T-helper 2 cell treated with Interferon-gamma antibody and Interleukin-4, amounts not matched to agents 100 ng/mL and 5 ng/mL, for 36 hours (primary cell): ENCODE measurements at regions not wholly inside any gene's neighbourhood (a gene's known extent, or its start where the extent isn't known, plus 50 kb on each side); places are given as distances from the start of the nearest gene placed in this dataset.

Source experiments
- intact Hi-C: fragments of 100-400 bp; cut with micrococcal nuclease; formaldehyde crosslinking; loops from one replicate; pipeline ENCODE4 v1.15.1; 2023

GRCh38 chr7:106424476-106425016, 139.8 kb upstream of the NAMPT start:
- intact Hi-C loops: loop anchor here (2.0 kb wide), 2 partner anchors 78 to 140 kb away; partner anchors contain the start of gene NAMPT

- intact Hi-C loops: loop anchor here (2.0 kb wide), 2 partner anchors 77 to 139 kb away; partner anchors contain the start of gene NAMPT
These were observed 139.2 kb upstream of the NAMPT start for GRCh38 chr7:106423821-106424475.

- intact Hi-C loops: no loop called here
These were observed 138.3 kb upstream of the NAMPT start for GRCh38 chr7:106423111-106423510.

- intact Hi-C loops: no loop called here
These were observed 136.5 kb upstream of the NAMPT start for GRCh38 chr7:106421181-106421762.

DNA sequence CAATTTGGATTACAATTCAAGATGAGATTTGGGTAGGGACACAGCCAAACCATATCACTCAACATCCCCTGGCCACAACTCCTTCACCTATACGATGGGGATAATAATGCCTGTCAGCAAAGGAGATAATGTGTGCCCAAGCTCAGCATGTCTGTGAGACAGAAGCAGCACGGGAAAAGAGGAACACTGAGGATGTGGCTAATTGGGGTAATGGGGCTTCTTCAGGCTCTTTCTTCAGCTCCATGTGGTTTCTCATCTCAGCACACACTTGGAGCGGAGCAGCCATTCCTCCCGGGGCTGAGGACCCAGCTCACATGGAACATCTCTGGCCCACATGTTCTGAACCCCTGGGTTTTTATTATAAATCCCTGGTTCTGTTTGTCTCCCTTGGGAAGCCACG, 136.0 kb upstream of the NAMPT start:
- intact Hi-C loops: no loop called here

DNA sequence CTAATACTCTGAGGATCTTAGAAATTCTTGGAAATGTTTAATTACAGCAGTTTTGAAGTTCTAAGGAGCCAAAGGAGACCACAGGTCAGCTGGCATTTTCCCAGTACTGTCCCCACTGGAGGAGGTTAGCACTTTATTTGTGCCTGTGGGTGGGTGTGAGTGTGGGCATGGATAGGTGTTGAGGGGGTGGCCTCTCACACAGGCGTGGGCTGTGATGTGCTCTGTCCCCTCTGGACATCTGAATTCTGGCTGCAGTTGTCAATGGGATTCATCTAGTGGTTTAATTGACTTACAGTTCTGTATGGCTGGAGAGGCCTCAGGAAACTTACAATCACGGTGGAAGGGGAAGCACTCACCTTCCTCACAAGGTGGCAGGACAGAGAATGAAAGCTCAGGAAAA, 135.4 kb upstream of the NAMPT start:
- intact Hi-C loops: no loop called here

DNA sequence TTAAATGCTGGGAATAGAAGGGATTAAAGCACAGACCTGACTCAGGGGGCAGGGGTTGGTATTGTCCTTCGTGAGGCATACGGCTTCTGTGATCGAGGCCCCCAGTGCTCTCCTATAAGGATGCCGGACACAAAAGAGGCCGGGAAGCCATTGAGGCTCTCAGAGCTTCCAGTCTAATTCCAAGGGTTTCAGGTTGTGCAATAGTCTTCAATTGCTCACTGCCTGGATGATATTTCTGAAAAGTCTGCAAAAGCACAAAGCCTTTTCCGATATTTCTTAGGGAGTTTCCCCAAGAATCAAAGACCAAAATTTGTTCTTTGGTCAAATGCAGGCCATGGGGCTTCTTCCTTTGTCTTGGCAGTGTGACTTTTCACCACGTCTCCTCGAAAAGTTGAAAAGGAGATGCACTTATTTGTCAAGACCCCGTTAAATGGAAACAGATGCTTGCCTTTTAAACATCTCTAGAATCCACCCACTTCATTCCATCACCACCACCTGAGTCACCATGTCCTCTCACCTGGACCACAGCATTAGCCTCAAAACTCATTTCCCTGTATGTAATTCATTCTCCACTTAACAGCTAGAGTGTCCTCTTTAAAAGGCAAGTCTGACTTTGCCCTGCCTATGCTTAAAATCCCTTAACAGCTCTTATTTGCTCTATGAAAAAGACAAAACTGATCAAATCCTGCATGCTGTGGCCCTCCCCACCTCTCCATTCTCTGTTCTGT, 134.8 kb upstream of the NAMPT start:
- intact Hi-C loops: no loop called here

DNA sequence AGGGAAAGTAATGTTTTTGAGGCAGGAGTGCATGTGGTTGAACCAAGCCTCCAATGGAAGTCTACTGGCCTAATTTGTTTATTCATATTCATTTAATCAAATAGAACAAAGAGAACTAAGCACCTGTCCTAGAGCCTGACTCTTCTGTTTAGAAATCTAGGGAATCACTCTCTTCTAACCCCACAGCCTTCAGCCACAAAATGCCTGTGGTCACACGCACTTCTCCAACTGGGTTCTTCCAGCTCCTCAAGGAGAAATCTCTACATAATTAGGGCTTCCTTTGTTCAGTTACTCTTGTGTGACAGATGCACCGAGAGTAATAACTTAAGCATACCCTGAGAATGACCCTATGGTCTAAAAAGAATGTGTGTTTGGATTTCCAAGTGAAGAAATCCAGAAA, 133.7 kb upstream of the NAMPT start:
- intact Hi-C loops: no loop called here

- intact Hi-C loops: no loop called here
These were observed 133.3 kb upstream of the NAMPT start for GRCh38 chr7:106418094-106418493.

DNA sequence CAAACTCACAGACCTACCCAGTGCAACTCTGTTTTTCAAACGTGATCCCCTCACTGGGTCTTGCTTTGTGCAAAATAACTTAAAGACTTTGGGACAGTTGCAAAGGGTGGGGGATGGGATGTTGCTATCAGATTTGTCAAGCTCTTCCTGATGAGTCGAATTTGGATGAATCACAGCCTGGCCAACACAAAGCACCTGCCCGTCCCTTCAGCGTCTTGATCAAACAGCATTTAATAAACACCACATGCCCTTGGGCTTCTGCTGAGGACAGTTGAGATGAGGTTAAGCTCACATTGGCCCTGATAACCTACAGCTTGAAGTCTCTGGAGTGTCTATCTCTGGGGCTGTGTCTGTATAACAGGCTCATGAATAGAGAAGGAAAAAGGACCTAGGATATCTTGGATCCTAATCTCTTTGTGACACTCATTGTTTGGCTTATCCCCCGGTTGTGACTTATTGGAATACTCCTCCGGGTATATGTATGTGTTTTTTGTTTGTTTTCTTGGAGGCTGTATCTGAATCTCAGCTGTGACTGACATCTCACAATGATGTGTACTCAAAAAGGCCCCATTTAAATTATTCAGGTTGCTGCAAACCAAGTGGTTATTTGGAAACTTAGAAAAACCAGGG, 132.6 kb upstream of the NAMPT start:
- intact Hi-C loops: no loop called here

GRCh38 chr7:106416430-106416829, 131.6 kb upstream of the NAMPT start:
- intact Hi-C loops: no loop called here

DNA sequence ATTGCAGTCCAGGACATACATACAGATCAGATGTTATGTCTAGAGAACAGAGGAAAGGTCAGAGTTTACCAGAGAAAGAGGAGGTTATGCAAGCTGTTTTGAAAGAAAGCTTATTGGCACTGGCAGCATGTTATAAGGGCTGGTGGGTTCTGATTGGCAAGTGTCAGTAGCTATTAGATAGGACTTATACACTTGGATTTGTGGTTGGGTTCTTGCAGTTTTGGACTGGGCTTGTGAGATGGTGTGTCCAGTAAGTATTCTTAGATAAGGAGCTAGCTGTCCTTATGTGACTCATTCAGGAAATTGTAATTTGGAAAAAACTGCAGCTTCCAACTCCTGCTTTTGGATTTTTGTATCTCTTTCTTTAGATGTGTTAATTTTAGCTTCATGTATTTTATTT, 130.7 kb upstream of the NAMPT start:
- intact Hi-C loops: no loop called here

DNA sequence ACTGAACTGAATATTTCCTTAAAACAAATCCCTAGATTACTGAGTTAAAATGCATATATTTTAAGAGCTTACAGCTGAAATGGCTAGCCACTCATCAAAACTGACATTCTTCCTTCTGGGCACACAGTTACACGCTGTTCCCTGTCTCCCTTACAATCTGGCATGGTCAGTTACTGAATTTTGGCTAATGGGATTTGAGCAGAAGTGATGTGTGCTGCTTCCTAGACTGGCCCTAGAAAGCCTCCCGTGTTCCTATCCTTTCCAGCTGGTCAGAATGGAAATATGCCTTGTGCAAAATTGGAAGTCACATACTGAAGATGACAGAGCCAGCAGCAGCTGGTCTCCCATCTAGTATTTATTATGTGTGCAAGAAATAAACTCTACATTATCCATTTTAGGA, 128.7 kb upstream of the NAMPT start:
- intact Hi-C loops: no loop called here

- intact Hi-C loops: loop anchor here (5.0 kb wide), 1 partner anchor 58 kb away; no protein-coding TSS in a partner anchor
These were observed 120.9 kb upstream of the NAMPT start for GRCh38 chr7:106405697-106406141.

- intact Hi-C loops: no loop called here
These were observed 118.1 kb upstream of the NAMPT start for GRCh38 chr7:106402898-106403297.

DNA sequence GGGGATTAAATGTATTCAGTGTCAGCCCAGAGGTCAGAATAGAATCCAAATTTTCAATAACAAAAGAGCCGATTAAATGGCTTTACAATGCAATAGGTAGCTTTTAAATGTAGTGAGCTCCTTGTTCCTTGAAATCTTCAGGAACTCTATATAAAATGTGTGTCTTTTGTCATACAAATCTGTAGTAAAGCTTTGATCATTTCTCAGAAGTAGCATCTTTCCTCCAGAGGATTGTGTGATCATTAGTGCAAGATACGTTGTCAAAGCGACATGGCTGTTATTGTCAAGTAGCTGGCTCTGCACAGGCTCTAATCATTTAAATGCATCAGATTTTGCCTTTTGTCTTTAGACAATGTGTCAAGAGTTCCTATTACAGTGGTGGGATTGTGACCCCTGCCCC, 116.1 kb upstream of the NAMPT start:
- intact Hi-C loops: no loop called here

DNA sequence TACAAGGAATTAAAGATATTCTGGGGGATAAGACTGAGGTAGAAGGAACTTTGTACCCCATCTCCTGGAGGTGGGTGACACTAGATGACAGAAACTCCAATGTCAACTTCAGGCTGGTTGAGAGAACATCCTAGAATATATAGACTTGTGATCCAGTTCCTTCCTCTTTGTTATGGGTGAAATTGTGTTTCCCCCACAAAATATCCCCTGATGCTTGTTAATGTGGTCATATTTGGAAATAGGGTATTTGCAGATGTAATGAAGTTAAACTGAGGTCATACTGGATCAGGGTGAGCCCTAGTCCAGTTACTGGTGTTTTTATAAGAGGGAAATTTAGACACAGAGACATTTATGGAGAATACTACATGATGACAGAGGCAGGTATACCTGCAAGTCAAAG, 114.0 kb upstream of the NAMPT start:
- intact Hi-C loops: no loop called here

DNA sequence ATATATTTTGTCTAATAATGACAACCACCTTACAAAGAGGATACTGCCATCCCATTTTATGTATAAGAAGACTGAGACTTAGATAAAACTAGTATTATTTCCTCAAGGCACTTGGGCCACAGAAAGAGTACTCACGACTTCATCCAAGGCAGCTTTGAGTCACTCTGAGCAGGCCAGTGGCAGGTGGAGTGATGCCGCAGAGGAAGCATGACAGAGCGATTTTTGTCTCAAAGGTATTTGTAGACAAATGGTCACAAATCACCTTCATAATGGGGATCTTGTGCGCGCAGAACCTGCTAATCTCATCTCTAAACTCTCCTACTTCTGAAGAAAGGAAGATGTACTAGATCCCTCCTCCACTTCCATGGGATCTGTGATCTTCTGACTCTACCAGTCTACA, 113.2 kb upstream of the NAMPT start:
- intact Hi-C loops: no loop called here

DNA sequence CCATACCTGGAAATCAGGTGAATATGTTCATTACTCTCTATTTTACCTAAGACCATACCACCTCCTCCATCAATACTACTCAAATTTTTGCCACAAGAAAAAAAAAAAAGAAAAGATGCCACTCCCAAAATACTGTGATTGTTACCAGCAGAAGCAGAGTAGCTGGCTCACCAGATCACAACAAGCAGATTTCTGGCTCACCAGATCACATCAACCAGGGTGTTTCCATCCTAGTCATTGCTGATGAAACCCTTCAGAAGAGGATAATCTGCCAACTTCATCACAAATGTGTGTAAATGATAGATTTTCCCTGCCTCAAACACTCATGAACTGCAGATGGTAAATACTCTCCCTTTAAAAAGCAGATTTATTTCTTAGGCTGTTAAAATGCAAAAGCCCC, 109.7 kb upstream of the NAMPT start:
- intact Hi-C loops: no loop called here

DNA sequence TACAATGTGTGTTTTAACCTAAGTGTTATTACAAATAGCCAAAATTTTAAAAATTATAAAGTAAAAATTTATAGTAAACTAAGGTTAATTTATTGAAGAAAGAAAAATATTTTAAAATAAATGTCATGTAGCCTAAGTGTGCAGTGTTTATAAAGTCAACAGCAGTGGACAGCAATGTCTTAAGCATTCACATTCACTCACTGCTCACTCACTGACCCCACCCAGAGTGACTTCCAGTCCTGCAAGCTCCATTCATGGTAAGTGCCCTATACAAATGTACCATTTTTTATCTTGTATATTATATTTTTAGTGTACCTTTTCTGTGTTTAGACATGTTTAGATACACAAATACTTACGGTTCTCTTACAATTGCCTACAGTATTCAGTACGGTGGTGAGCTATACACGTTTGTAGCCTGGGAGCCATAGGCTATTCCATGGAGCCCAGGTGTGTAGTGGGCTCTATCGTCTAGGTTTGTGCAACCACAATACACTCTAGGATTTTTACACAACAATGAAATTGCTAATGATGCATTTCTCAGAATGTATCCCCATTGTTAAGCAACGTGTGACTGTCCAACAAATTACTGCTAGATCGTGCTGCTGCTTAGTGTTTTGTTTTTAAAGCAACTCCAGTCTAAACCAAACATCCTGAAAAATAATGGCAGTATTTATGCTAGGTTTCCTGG, 108.9 kb upstream of the NAMPT start:
- intact Hi-C loops: no loop called here

- intact Hi-C loops: no loop called here
These were observed 107.8 kb upstream of the NAMPT start for GRCh38 chr7:106392590-106392989.
